HG03432 (cell line): ENCODE measurements at regions not wholly inside any gene's neighbourhood (a gene's known extent, or its start where the extent isn't known, plus 50 kb on each side); places are given as distances from the start of the nearest gene placed in this dataset.

ENCODE experiments used
- ATAC-seq: cut with Tn5 transposase; IDR thresholded peaks from one replicate; pipeline ENCODE4 v1.9.1; 2021; ENCODE audit warnings: mild to moderate bottlenecking, moderate library complexity; ENCODE audit not compliant: unreplicated experiment

DNA sequence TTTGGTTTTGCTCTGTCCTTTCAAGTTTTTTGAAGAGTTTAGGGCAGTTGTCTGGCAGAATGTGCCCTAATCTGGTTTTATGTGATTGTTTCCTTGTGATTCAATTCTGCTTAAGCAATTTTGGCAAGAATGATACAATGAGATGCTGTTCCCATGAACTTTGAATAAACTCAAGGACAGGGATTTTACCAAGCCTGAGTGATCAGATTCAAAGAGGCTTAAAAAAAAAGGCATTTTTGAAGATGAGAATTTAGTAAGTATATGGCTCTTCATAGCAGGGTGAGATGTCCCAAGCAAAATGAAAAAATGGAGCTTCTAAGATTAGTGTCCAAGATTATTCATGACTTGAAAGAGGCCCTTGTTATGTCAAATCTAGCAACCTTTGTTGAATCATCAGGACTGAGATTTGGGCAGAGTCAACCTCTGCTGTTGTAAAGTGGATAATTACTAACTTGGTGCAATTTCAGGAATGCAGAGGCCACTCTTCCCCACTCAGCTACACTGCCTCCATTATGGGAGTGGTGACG lies 180.6 kb upstream of the NUDT4 start:
- no peak for ATAC-seq

DNA sequence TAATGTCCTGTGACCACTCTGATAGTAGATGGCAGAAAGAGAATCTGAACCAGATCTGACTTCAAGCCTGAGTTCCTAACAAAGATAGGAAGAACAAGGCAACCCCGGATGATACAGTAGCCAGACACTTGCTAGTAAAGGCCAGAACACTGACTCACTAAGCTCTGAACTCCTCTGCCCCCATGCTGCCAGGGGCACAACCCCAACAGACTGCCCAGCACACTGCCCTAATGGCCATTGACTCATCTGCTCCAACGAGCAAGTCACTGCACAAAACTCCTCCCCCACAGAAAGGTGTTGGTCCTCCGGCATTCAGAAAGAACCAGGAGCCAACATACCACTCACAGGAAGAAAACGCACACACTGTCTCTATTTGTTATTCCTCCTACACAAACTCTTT lies 179.6 kb upstream of the NUDT4 start:
- no peak for ATAC-seq

DNA sequence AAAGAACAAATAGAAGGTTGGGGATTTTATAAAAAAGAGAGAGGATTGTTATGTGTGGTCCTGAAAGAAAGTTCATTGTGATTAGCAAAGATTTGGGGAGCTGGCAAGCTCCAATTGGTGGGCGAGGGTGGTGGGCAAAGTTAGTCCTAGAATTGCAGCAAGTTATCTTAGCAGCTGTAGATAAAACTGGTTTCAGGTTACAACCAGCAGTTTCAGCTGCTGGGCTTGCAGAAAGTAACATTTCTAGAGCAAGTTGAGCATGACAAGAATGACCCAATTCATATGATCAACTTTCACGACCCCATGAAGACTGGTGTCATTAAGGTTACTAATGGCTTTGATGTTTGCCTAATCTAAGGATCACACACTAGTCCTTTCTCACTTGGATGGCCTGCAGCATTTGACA lies 177.9 kb upstream of the NUDT4 start:
- ATAC-seq, result no peak

DNA sequence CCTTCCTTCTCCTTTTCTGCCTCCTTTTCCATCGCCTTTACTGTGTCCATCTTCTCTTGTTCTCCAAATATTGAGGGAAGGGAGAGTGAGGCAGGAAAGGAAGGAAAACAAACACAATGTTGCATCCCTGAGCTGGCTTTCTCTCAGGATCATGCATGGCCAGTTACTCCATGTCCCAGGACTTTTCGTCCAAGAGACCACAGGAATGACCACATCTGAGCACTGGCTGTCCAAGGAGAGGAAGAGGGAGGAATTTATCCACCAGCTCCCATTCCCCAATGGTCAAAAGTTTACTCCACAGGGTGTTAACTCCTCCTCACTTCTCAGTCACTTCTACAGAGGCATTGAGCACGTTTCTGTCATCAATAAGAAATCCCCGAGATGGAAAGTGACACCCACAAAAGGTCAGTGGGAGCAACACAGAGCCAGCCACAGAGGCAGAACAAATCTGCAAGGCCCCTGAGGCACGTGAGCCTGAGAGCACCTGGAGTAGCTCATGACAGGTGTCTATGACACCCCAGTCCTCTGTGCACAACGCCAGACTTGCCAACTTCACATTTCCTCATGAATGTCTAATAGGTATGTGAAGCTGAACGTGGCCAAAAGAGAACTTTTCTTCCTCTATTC lies 177.3 kb upstream of the NUDT4 start:
- ATAC-seq, result peak; percentile 50

DNA sequence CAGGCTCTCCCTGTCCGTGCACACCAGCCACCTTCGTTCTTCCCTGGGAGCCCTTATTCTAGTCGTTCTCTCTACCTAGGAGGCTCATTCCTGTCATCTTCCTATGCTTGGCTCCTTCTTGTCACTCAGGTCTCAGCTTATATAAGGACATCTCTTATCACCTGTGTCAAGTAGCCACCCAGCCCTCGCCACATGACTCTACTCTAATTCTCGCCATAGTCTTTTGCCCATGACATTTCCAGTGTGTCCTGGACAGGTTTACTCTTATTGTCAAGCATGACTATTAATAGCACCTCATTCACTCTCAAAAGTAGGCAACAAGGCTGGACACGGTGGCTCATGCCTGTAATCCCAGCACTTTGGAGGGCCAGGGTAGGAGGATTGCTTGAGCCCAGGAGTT lies 175.7 kb upstream of the NUDT4 start:
- no peak for ATAC-seq

DNA sequence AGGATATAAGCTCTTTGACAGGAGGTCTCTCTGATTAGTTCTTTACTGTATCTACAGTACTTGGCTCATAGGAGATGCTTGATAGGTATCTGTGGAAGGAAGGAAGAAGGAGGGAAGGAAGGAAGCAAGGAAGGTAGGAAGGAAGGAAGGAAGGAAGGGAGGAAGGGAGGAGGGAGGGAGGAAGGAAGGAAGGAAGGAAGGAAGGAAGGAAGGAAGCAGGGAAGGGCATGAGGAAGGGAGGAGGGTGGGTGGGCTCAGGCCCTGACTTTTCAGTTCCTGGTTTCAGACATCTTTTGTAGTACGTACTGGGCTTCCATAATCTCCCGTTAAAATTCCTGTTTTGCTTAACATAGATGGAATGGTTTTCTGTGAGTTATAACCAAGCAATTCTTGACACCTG lies 175.0 kb upstream of the NUDT4 start:
- ATAC-seq, result no peak

DNA sequence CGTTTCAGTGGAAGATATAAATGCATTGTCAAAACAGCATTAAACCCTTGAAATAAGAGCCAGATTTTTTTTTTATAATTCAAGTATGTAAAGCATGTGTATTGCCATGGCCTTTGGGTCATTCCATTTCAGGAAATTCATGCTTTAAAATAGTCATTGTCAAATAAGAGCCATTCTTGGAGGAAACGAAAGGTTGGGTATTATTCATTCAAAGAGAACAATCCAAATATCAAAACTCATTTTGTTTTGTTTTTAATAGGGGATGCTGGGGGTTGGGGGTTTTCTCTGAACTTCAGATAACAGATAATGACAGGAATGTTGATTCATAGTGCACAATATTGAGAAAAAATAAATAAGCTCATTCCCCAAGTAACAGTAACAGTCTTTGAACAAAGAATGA lies 174.4 kb upstream of the NUDT4 start:
- no peak for ATAC-seq

DNA sequence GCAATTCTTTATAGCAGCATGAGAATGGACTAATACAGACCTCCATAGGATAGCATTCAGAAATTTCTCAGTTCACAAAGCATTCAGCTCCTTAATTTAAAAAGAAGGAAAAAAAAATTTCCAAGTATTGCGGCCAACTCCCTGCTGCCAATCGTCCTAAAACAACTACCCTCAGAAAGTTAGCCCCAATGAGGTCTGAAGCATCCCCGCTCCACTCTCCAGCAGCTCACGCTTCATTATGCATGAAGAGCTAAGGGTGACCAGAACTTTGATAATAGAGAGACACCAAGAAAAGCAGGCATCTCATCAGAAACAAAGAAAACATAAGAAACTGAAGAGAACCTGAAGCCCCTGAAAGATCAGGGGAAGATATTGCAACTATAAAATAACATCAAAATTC lies 172.8 kb upstream of the NUDT4 start:
- no peak for ATAC-seq

DNA sequence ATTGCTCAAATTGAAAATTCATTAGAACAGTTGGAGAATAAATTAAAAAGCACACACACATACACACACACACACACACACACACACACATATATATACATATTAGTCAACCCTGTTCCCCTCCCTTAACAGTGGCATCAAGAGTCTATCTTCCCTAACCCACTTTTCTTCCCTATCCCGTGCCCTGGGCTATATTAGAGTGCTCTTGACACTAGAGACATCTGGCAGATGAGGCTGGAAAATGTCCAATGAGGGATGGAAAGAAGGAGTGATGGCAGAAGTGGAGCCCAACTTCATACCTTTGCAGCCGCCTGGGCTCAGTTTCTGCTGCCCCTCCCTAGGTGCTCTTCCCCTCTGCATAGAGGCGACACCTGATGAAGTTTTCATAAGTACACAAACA lies 172.4 kb upstream of the NUDT4 start:
- ATAC-seq, result no peak

DNA sequence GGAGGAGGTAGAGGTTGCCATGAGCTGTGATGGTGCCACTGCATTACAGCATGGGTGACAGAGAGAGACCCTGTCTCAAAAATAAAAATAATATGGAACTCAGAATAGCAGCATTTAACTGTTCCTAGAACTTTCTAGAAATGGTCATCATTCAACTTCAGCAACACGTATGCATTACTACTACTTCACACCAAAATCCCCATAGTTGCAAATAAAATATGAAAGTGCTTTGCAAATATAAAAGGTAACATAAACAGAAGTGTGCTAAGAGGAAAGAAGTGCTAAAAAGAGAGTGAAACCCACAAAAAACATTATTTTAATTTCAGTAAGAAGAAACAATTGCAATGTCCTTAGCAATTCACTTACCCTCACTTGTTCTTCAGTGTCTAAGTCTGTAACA lies 169.7 kb upstream of the NUDT4 start:
- ATAC-seq, result peak; percentile 54

DNA sequence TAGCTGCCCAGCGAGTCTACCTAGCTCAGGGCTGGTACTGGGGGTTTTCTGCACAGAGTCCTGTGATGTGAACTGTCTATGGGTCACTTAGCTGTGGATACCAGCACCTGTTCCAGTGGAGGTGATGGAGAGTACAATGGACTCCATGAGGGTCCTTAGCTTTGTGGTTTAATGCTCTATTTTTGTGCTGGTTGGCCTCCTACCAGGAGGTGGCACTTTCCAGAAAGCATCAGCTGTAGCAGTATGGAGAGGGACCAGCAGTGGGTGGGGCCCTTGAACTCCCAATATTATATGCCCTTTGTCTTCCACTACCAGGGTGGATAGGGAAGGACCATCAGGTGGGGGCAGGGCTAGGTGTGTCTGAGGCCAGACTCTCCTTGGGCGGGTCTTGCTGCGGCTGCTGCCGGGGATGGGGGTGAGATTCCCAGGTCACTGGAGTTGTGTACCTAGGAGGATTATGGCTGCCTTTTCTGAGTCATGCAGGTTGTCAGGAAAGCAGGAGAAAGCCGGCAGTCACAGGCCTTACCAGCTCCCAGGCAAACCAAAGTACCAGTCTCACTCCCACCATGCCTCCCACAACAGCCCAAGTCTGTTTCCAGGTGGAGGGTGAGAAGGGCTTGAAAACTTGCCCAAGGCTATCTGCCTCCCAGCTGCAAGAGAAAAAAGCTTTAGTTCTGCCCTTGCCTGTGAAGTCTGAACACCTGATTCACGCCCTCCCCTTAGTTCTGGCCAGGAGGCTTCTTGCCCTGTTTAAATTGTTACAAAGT lies 163.0 kb upstream of the NUDT4 start:
- ATAC-seq, result no peak

DNA sequence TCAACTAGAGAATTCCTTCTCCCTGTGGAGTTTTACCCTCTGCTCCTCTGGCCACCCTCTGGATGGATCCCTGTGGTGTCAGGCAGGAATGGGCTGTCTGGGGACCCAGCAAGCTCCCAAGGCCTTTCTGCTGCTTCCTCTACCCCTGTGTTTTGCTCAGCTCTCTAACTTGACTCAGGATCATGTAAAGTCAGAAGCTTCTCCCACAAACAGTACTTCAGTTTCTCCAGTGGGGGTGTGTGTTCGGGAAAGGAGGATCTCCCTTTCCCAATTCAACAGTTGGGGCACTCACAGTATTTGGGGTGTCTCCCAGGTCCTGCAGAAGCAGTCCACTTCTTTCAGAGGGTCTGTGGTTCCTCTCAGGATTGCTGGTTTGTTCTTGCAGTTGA lies 162.4 kb upstream of the NUDT4 start:
- ATAC-seq, result no peak

DNA sequence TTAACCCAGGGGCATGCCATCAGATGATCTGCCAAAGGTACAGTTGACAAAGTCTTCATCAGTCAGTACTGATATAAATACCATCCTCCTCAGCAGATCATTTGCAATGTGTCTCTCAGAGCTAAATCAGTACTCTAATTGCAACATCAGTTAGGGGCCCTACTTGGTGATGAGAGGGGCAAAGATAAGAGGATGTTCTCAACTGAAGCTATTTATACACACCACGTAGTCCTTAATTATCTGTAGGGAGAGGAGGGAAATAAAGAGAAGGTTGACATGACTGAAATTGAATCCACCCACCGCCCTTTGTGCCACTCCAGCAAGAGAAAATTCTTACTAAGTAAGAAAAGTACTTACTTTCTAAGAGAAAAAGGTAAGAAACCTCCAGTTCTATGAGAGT lies 157.8 kb upstream of the NUDT4 start:
- no peak for ATAC-seq

DNA sequence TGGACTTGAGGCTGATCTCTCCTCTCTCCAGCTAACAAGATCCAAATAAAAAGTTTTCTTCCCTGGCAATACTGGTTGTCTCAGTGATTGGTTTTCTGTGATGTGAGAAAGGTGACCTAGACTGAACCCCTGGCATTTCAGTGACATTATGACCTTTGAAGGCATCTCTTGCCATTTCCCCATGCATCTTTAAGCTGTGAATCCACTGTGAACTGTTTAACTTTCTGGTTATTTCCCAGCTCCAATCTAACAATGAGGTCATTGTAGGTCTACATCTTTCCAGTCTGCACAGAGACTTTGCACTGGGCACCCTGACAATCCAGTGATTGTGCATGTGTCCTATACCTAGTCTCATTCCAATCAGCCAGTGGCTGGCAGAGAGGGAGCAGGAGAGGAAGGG lies 155.9 kb upstream of the NUDT4 start:
- ATAC-seq, result no peak

DNA sequence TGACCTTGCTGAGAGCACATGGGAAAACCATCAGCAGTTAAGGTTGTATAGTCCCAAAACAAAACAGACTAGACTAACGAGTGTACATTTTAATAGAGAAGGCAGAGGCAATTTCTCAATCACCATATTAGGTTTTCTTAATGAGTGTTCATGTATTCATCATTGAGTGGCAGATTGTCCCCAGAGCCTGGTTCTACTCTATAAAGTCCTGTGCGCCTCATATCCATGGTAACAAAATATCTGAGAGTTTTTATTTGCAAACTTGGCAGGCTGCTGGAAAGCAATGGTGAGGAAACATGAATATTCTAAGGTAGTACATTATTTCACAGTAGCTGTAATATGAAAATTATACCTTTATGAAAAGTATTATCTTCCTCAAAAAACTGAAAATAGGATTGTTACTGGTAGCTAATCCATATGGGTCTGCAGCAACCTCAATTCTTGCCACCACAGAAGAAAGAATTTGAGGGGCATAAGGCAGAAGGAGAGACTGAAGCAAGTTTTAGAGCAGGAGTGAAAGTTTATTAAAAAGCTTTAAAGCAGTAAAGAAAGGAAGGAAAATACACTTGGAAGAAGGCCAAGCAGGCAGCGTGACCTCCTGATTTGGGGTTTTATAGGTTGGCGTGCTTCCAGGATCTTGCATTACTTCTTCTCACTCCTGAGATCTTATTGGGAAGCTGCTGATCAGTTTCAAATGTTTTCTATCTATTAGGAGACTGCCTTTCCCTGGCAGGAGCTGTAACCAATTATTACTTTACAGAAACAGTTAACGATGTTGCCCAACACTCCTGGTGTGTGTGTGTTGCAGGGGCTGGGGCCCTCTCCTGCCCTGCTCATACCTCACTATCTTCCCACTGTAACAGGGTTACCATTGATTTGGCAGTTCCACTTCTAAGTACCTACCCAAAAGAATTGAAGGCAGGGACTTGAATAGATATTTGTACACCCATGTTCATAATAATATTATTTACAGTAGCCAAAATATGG lies 154.0 kb upstream of the NUDT4 start:
- ATAC-seq, result no peak

DNA sequence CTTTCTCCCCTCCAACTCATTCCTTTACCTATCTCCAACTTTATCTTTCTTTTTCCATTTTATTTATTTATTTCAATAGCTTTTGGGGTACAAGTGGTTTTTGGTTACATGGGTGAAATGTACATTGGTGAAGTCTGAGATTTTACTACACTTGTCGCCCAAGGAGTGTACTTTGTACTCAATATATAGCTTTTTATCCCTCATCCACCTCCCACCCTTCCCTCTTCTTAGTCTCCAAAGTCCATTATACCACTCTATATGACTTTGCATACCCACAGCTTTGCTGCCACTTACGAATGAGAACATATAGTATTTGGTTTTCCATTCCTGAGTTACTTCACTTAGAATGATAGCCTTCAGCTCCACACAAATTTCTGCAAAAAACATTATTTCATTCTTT lies 152.6 kb upstream of the NUDT4 start:
- ATAC-seq, result no peak

DNA sequence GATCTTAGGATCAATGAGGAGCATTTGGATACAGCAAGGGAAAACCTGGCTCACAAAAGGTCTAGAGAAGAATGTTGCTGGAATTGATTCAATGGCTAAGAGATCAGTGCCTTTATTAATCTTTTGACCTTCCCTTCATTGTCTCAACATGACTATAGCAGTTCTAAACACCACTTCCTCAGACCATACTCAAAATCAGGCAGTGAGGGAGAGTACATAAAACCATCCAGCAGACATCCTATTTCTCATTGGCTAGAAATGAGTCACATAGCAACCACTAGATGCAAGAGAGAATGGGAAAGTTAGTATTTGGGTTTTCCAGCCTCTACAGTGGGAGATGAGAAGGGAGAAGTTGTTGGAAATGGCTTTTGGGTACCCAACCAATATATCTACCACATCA lies 151.4 kb upstream of the NUDT4 start:
- no peak for ATAC-seq

DNA sequence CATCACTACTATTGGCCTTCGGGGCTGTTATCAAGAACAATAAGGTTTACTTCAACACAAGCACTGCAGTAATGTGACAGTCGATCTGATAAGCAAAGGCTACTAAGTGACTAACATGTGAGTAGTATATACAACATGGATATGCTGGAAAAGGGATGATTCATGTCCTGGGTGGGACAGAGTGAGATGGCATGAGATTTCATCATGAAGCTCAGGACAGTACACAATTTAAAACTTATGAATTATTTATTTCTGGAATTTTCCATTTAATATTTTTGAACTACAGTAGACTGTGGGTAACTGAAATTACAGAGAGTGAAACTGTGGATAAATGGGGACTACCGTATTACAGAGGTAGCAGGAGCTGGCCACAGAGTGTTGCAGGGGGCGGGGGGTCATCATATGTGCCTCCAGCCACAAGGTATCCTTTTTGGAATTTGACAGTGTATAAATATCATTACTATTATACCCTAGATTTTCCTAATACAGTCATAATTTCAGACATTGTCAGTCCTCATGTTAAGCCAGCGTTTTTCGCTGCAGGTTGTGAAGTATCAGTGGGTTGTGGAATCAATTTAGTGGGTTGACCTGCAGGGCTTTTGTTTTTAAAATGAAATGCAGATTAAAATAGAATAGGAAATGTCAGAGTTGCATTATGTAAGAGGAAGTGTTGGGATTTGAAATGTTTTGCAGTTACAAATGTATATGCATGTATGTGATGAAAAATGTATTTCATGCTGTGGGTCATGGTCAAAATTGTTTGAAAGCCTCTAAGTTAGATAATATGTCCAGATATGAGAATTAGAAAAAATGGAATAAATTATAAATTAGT lies 148.0 kb upstream of the NUDT4 start:
- no peak for ATAC-seq

DNA sequence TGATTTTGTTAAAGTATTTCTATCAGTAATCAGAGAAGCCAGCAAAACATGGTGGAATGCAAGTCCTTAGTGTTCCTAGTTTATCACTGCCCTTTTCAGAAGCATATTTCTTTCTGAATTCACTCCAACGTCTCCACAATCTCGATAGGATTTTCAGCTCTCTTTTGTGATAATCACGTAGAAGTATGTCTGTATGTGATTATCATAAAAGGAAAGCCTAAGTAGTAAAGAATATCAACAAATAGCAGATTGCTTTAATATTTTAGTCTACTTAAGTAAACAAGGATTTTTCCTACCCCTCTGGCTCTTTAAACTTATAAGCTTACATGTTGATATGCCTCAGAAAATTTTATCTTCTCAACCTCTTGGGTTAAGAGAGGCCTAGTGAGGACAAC lies 147.4 kb upstream of the NUDT4 start:
- no peak for ATAC-seq

DNA sequence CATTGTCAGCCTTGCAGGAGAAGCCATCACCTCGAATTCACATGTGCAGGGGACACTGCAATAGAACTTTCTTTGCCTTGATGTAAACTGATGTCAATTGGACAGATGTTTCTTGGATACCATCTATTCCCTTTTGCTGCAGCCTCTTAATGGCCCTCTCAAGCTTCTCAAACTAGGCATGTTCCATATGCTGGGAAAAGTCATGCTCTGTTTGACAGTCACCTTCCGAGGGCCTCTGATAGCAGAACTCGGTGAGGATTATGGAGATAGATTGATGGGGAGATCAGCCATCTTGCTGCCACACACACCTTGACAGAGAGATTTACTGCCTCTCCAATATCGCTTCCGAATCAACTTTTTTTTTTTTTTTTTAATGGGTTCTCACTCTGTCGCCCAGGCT lies 145.8 kb upstream of the NUDT4 start:
- no peak for ATAC-seq

DNA sequence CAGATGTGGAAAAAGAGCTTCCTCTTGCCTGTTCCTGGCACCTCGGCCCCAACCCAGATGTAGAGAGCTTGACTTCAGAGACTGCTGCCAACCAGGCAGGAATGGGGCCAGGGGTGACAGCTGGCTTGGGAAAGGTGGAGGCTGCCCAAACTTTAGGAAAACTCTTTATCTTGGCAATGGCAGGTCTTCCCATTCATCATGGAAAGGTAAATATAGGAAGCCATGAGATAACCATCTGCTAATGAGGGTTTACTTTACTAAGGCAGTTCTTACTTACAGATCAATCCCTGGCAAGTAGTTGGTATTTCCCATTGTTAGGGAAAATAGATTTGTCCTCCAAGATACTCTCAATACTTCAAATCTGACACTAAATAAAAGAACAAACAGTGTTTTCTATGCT lies 143.1 kb upstream of the NUDT4 start:
- no peak for ATAC-seq
